ENCODE measurements at regions not wholly inside any gene's neighbourhood (a gene's known extent, or its start where the extent isn't known, plus 50 kb on each side); places are given as distances from the start of the nearest gene placed in this dataset.
"Not testable (repeated sequence)": the region's sequence is repeated elsewhere in the genome, so short reads cannot be mapped to it uniquely, and the experiment has no call there.

DNA sequence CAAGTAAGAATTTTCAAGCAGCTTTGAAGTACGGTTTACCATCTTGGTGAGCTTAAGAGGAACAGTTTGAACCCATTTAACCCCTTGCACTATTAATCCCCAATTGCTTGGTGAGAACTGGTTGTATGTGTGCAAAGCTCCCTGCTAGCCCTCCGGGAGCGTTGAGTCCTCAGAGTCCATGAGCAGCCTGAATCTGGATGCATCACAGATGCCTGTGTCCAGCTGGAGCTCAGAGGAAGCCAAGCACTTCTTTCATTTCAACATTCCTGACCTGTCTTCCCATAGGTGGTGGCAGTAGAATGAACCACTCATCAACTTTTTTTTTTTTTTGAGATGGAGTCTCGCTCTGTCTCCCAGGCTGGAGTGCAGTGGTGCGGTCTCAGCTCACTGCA, 199.9 kb upstream of the IRF2BP2 start:
- DNase-seq = not testable (repeated sequence)

DNA sequence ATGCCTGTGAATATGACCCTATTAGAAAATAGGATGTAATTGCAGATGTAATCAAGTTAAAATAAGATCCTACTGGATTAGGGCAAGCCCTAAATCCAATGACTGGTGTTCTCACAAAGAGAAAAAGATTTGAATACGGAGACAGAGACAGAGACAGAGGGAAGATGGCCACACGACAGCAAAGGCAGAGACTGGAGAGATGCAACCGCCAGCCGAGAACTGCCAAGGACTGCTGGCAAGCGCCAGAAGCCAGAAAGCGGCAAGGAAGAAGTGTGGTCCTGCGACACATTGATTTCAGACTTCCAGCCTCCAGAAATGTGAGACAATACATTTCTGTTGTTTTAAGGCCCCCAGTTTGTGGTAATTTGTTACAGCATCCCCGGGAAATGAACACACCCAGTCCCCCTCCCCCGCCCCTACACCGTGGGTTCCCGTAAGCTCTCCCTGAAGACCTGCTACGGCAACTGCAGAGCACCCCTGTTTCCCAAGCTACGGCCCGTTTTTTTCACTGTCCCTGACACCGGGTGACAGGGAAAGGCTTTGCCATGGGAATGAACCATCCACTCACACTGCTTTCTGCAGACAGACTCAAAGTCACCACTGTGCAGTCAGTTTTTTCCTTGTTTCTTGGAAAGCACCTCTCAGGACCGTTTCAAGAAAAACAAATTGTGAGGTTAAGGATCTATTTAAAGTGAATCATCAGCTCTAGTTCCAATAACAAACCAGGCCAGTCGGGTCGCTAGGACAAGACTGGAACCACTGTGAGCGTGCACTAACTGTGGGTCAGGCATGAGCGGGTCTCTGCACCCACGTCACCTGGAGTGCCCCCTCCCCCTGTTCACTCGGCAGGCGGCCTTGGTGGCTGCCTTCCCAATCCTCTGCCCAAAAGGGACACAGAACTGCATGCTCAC, 199.2 kb upstream of the IRF2BP2 start:
- DNase-seq = not testable (repeated sequence)

DNA sequence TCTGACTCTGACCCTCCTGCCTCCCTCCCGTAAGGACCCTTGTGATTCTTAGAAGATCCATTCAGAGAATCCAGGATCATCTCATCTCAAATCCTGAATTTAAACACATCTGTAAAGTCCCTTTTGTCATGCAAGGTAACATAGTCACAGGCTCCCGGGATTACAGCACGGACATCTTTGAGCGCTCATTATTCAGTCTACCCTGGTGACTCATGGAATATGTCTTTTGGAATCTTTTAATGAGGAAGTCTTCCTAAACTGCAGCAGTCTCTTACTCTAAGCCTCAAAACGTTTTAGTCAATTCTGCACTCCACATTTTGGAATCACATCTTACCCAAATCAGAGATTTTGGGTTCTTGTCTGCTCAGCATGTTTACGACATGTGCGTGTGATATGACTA, 198.5 kb upstream of the IRF2BP2 start:
- not testable (repeated sequence) for DNase-seq

DNA sequence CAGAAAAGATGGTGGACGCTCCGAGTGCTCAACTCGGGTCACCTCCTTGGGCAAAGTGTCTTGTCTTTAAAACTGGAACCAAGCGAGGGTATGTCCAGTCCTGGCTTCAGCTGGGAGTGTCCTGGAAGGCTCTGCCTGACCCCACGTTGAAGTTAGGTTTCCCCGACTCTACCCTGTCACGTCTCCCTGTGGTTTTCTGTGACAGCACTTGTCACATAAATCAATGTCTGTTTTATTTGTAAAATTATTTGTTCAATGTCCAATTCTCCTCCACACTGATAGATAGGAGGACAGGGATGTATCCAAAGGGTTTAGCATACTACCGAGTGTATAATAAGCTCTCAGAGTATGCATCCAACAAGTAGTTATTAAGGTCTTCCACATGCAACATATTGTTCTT, 197.7 kb upstream of the IRF2BP2 start:
- not testable (repeated sequence) for DNase-seq

DNA sequence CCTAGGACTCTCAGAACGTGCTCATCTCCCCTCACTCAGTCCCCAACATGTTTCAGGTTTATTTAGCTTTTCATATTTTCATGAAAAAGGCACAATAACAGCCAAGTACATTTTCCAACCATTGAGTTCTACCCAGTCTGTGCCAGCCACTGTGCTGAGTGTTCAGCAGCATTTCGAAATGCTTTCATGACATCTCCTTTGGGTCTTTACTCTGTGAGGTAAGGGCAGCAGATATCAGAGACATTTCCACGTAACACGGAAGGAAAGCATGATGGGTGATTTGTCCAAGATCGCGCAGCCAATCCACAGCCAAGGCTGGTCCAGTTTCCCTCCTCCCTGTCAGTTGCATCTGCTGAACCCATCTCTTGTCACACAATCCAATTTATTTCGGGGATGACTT, 192.6 kb upstream of the IRF2BP2 start:
- DNase-seq = not testable (repeated sequence)

DNA sequence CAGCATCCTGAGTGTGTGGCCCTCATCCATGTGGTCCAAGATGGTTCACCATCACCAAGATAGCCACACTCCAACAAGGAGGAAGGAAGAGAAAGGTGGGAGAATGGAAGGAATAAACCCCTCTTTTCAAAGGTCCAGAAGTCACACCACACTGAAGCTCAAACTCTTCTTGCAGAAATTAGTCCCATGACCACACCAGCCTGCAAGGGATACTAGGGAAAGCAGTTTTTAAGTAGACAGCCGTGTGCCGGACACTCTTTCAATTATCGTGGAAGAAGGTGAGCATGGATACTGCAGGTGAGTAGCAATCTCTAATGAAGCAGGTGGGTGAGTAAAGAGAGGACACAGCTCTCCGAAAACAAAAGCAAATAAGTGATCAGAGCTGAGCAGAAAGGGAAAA, 191.7 kb upstream of the IRF2BP2 start:
- not testable (repeated sequence) for DNase-seq

DNA sequence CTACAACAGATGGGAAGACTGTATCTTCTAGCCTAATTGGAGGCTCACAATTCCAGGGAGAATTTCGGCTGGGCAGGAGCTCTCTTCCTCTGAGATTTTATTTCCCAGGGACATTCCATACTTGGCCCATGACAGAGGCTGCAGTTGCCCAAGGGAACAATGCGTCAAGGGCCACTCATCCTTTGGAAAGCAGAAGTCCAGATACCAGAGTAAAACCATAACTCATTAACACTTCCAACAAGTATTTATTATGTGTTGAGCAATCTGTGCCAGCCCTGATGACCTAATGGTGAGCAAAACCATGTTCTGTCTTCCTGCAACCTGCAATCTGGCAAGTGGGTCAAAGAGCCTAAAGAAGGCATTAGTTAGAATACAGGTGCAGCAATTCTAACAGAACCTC, 191.2 kb upstream of the IRF2BP2 start:
- not testable (repeated sequence) for DNase-seq

DNA sequence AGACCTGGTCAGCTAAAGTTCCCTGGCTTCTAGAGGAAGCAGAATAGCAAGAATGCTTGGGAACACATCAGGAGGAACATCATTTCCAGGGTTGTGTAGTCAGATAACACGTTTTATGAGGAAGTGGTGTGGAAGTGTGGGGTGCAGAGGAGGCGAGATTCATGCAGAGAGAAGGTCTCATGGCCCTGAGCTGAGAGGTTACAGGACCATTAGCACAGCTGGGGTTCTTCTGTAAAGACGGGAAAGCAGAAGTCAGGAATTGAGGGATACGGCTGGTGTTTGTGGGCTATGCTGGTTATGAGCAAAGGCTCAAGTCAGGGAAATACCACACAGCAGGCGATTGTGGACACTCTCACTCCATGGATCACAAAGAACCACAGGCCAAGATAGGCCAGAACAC, 190.6 kb upstream of the IRF2BP2 start:
- not testable (repeated sequence) for DNase-seq

DNA sequence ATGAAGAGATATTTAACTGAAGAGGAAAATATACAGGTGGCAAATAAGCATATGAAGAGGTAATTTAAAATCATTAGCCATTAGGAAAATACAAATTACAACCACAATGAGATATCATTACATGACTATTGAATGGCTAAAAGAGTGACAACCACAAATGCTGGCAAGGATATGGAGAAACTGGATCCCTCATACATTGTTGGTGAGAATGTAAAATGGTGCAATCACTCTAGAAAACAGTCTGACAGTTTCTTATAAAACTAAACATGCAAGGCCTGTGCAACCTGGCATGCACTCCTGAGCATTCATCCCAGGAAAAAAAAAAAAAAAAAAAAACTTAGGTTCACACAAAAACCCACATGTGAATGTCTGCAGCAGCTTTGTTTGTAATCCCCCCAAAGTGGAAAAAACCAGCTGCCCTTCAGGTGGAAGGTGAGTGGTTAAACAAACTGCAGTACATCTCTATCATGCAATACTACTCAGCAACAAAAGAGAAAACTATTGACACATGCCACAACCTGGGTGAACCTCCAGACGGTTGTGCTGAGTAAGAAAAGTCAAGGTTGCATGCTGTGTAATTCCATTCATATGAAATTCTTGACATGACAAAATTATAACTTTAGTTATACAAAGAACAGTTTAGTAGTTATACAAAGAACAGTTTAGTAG, 189.2 kb upstream of the IRF2BP2 start:
- not testable (repeated sequence) for DNase-seq

DNA sequence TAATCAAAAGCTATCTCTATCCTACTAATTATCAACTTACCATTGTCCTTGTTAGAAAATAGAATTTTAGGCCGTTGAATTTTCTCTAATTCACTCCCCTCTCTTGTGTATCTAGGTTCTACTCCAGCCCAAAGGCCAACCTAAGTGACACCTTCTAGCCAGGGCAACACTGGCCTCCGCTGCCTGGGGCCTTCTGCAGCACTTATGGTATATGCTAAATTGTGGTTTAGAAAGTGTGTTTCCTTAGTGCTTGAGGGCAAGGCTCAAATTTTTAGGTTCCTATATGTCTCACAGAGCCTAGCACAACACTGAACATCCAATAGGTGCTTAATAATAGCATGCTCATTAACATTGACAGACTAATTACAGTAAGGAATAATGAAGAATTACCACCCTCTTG, 187.2 kb upstream of the IRF2BP2 start:
- DNase-seq = not testable (repeated sequence)

DNA sequence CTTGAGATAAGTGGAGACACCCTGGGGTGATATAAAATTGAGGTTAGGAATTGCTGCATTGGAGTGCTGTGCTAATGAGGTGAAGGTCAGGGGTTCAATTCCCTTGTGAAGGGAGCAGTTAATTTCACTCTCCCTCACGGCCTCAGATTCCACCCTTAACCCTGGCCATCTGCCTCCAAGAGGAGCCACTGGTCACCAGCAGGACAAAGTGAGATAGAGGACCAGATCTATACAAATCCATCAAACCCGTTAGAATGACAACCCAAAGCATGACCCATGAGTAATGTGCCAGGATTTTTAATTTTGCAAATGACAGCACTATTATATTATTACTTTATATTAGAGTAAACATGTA, 186.4 kb upstream of the IRF2BP2 start:
- DNase-seq = not testable (repeated sequence)

DNA sequence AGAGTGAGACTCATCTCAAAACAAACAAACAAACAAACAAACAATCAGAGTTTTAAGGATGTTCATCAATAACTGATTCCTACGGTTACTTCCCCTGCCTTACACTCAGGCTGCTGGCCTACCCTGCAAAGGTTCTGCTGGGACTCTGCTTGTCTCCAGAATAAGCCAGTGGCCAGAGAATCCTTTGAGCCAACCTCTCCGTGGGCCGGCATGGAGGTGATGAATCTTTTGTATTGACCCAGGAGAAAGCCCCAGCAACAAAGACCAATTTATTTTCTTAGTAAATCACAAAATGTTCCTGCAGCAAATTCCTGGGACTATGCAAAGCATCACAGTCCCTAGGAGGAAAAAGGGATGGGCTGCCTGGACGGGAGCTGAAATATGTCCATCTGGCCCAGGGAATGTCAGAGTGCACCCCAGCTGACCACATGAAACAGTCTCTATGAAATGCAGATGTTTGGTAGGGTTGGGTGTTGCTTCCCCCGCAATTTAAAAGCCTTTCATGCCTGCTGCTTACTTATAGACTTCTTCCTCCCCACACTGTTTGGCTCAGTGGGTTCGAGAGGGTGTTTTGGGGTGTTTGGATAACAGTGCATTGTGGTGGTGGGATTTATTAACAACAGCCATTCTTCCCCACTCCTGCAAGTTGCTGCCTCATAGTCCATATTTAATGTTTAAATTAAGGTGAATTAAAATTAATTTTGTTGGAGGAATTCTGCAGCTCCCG, 185.9 kb upstream of the IRF2BP2 start:
- DNase-seq = not testable (repeated sequence)

DNA sequence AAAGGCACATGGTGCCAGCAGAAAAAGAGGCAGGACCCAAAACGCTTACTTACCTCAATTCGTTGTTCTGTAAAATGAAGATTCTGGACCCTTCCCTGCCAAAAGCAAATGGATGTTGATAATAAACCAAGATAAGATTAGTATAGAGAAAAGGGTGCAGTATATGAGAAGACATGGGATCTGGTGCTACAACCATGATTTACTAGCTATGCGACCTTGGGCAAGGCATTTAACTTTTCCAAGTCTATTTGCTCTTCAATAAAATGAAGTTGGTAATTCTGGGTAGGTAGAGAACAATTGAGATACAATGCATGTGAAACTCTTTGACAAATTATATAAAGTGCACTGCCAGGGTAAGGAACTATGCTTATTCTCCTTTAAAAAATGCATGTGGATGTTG, 185.0 kb upstream of the IRF2BP2 start:
- DNase-seq = not testable (repeated sequence)

DNA sequence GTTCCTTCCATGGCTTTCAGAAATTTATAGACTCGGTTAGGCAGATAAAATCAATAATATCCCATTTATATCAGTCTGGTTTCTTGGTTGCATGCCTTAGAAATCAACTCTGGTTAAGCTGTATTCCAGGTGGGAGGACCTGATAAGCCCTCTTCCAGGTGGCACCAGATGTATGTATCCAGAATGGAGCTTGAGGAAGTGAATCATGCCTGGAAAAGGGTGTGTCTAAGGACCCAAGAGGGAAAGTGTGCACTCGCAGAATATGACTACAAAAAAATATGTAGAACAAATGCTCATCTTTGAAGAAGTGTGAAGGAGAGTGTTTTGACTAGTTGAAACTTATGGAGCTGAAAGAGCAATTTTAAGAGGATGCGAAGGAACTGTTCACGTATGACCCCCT, 184.5 kb upstream of the IRF2BP2 start:
- not testable (repeated sequence) for DNase-seq

DNA sequence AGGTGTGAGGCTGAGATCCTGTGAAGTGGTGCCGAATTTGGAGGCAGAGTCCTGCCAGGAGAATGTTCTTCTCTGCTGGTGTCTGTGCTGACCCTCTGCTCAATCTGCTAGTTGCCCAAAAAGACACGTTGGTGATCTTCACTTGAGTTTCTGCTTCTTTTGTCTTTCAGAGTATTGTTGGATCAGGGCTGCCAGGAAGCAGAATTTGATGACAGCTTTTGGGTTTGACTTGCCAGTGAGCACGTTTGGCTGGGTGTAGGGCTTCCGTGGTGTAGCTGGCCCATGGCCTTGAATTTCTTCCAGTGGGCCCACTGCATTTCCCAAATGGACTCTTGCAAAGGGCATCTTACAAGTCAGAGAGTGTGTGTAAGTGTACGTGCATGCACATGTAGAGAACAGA, 183.9 kb upstream of the IRF2BP2 start:
- not testable (repeated sequence) for DNase-seq

DNA sequence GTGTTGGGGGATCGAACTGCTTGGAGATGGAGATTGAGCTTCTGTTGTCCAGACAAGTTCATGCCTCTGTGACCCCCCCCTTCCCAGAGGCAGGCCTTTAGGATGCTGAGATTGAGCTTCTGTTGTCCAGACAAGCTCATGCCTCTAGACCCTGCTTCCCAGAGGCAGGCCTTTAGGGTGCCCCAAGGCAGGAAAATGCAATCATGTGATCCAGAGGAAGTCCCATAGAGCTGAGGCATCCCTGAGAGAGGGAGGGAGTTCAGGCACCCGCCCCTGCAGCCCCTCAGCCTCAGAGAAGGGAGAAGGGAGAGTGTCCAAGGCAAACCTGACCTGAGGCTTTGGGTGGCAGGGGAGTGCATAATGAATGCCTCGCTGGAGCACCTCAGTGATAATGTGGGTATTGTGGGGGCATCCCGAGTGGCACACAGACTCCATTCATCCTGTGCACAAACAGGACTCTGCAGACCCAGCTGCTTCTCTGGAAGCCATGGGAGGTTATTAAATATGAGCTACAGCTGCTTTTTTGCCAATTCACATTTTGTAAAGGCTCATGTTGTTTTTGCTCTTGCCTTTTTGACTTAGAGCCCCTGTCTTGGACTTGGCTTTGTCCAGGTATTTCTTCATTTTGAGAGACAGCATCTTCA, 182.4 kb upstream of the IRF2BP2 start:
- DNase-seq = not testable (repeated sequence)

DNA sequence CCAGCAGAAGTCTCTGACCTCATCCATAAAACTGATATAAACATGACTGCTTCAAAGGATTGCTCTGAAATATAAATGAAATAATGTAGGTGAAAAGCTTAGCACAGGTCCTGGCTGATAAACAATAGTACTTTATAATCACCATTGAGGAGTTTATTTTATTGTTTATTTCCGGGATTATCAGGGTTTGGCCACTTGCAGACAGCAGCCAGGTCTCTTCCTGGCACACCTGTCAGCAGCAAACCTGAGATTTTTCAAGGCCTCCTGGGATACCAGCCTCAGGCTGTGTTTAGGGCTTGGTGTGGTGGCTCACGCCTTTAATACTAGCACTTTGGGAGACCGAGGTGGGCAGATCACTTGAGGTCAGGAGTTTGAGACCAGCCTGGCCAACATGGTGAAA, 181.6 kb upstream of the IRF2BP2 start:
- DNase-seq = not testable (repeated sequence)

DNA sequence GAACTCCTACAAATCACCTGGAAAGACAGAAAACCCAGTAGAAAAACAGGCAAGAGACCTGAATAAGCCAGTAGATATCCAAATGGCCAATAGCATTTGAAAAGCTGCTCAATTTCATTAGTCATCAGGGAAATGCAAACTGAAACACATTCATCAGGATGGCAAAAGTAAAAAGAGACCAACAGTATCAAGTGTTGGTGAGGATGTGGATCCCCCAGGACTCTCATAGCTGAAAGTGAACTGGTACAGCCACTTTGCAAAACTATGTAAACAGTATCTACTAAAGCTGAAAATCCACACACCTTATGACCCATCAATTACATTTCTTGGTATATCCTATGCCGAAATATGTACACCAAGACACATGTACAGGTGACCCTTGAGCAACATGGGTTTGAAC, 180.4 kb upstream of the IRF2BP2 start:
- DNase-seq = not testable (repeated sequence)

DNA sequence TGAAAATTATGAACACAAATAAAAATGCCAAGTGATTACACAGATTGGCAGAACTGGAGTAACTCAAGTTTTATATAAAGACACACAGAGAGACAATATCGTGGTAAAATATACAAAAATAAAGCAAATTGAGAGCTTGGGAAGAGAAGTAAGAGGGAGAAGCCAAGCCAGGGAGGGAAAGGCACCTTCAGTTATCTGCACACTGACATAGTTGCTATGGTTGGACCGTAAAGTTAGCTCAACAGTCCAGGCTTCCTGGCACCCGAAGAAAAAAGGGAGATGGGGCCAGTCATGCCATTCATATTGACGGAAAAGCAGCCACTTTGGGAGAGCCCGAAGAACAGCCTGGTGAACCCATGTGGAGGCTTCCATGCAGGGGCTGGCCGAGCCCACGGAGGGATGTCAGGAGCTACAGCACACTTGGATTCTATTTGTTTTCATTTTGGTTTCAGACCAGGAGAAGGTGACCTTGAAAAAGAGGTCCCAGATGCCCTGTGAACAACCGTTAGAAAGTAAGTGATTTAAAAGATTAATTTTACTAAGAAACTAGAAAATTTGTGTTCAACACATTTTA, 177.1 kb upstream of the IRF2BP2 start:
- not testable (repeated sequence) for DNase-seq

DNA sequence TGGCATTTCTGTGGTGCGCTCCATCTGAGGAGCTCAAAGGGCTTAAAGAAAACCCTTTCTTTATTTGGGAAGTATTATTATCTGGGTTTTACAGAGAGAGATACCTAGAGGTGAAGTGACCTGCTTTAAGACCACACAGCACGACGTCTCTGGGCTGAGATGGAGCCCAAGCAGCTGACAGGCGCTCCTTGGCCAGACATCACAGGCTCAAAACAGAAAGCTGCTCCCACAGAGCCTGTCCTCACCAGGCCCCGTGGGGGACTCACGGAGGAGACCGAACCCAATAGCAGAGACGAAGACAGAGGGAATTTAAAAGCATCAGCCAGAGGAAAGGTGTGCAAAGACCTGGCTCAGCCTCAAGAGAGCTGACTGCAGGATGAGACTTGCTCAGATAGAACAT, 175.9 kb upstream of the IRF2BP2 start:
- DNase-seq = not testable (repeated sequence)

DNA sequence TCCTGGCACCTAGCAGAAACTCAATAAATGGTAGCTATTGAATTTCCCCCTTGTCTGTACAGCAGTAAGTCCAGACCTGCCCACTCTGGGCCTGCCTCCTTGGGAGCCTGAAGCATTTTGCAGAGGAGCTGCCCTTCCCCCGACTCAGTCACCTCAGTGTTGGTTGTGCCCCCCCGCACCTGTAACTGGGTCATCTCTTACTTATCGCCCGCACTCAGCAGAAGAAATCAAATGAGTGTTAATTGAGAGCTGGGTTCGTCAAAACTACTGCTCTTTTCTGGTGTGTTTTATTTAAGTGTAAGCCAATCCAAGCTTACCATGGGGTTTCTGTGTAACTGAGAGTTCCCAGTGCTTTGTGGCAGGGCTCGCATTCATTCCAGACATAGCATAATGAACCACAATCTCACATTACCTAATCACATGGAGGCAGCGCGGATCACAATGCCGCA, 175.5 kb upstream of the IRF2BP2 start:
- not testable (repeated sequence) for DNase-seq

DNA sequence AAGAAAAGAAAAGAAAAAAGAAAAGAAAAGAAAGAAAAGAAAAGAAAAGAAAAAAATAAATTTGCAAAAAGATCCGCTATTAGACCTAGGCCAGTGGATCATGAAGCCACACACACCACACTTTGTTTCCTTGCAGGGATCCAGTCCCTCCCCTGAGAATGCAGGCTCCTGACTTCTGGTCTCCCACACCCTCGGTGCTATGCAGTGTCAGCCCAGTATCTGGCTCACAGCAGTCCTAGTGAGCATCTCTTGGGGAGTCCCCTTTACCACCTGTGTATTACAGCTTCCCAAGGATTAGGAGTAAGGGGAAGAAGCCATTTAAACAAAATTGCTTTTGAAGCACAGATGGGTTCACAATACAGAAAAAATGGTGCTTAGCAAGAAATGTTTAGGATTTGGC, 174.1 kb upstream of the IRF2BP2 start:
- not testable (repeated sequence) for DNase-seq

DNA sequence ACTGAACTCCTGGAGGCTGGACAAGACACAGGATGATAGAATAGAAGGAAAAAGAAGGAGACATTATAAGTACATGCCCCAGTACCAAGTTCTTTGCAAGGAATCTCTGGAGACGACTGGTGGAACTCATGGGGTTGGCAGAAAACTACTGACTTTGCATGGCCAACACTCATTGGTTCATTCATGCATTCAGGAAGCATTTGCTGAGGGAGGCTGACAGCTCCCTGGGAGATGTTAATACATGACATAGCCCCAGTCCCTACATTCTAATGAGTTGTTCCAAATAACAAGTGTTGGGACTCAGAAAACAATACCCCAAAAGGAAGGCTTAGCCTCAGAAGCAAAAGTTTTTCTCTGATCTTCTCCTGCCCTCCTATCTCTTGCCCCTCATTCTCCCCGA, 172.8 kb upstream of the IRF2BP2 start:
- no peak for DNase-seq
